T-helper 17 cell (primary cell): ENCODE measurements at regions not wholly inside any gene's neighbourhood (a gene's known extent, or its start where the extent isn't known, plus 50 kb on each side); places are given as distances from the start of the nearest gene placed in this dataset.

Experiments used
- ATAC-seq: fragments of 150-1000 bp; cut with Tn5 transposase; 2 replicates; pipeline ENCODE4 v1.10.0; 2021; ENCODE audit warnings: mild to moderate bottlenecking, moderate library complexity
- DNase-seq, 3 donors: peaks; one replicate each; pipeline versions ENCODE4 v3.0.0 to v3.0.0-alpha.2; 2020 to 2021
- H3K9me3 ChIP-seq: one replicate; pipeline ENCODE4 v1.7.0; 2013; ENCODE audit warnings: low read length, mild to moderate bottlenecking; ENCODE audit not compliant: control insufficient read depth, poor library complexity, severe bottlenecking
- H3K27ac Mint-ChIP-seq: one replicate; pipeline ENCODE4 v1.8.0; 2022; ENCODE audit warnings: mild to moderate bottlenecking, moderate library complexity, mixed read lengths
- H3K27me3 Mint-ChIP-seq: one replicate; pipeline ENCODE4 v1.8.0; 2022; ENCODE audit warnings: mixed read lengths
- H3K36me3 Mint-ChIP-seq: one replicate; pipeline ENCODE4 v1.8.0; 2022; ENCODE audit warnings: low read depth, mixed read lengths
- H3K4me1 Mint-ChIP-seq: one replicate; pipeline ENCODE4 v1.8.0; 2022; ENCODE audit warnings: mild to moderate bottlenecking, mixed read lengths
- H3K4me3 Mint-ChIP-seq: one replicate; pipeline ENCODE4 v1.8.0; 2022; ENCODE audit warnings: mild to moderate bottlenecking, moderate library complexity, mixed read lengths

DNA sequence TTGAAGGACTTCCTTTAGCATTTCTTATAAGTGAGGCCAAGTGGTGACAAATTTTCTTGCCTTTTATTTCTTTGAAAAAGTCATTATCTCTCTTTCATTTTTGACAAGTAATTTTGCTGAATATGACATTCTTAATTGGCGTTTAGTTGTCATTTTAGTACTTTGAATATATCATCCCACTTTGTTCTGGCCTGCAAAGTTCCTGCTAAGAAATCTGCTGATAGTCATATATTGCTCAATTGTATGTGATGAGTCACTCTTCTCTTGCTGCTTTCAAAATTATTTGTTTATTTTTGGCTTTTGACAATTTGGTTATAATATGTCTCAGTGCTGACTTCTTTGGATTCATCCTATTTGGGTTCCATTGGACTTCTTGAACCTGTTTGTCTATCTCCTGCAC is 312.6 kb downstream of the DUSP10 start:
- H3K9me3 ChIP-seq, result no peaks in the 10 kb centered on the region
- Mint-ChIP-seq H3K4me1 (no peaks in the 10 kb centered on the region), H3K27me3 (peaks cover 21% of the 10 kb centered on the region), H3K36me3 (no peaks in the 10 kb centered on the region), H3K4me3 (no peak overlapping the region), H3K27ac (no peak overlapping the region)
- DNase-seq, result no peak
- ATAC-seq, result no peak

DNA sequence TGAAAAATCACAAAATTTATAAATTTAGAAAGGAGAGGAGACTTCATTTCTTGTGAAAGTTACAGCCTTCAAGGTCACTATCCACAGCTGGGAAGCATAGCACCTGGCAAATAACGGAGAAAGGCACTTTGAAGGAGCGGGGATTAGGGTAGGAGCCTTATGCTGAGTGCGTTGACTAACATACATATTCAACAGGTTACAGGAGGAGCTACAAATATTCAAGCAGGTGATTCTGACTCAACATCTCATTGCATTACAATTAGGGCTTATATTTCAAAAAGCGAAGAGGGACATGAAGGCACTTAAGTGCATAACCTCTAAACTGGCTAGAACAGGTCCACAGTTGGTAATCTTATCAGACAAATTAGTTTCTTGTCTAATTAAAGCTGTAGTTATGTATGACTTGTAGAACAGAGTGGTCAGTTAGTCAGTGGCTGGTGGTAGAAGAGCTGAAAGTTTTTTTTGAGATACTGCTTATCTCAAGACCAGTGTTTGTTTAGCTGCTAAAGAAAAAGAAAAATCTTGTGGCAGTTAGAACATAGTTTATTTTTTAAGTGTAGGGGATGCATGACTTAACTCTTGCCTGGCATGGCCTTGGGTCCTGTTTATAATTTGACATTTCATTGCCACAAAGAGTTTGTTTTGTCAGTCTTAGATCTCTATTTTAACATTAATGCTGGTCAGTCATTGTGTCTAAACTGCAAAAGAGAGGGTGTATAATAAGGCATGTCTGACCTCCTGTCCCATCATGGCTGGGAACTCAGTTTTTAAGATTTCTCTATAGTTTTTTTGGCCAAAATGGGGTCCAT is 311.5 kb downstream of the DUSP10 start:
- H3K9me3 ChIP-seq, result no peaks in the 10 kb centered on the region
- Mint-ChIP-seq H3K27ac (no peak overlapping the region), H3K4me3 (no peak overlapping the region), H3K36me3 (no peaks in the 10 kb centered on the region), H3K4me1 (no peaks in the 10 kb centered on the region), H3K27me3 (peaks cover 21% of the 10 kb centered on the region)
- ATAC-seq (no peak), DNase-seq (no peak)

DNA sequence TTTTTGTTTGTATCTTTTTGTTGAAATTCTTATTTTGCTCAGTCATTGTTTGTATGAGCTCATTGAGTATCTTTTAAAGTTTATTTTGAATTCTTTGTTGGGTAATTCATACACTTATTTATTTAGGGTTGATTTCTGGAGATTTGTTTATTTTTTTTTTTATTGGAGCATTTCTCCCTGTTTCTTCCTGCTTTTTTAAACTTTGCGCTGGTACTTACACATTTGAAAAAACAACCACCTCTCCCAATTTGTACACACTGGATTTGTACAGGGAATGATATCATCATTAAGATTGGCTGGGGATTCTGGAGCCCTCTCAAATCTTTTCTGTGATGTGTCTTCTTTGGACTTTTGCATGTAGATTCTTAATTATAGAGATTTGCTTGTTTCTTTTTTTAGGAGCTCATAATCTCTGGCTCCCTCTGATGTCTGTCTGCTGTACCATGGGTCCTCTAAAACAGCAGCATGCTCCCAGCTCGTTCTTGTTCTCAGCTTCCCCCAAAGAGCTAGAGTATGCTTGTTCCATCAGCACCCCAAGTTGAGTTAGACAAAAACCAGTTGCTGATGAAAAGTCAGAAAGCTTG is 310.7 kb downstream of the DUSP10 start:
- Mint-ChIP-seq H3K27me3 (peaks cover 21% of the 10 kb centered on the region), H3K4me1 (no peaks in the 10 kb centered on the region), H3K27ac (no peak overlapping the region), H3K36me3 (no peaks in the 10 kb centered on the region), H3K4me3 (no peak overlapping the region)
- DNase-seq, result no peak
- H3K9me3 ChIP-seq, result no peaks in the 10 kb centered on the region
- no peak for ATAC-seq

DNA sequence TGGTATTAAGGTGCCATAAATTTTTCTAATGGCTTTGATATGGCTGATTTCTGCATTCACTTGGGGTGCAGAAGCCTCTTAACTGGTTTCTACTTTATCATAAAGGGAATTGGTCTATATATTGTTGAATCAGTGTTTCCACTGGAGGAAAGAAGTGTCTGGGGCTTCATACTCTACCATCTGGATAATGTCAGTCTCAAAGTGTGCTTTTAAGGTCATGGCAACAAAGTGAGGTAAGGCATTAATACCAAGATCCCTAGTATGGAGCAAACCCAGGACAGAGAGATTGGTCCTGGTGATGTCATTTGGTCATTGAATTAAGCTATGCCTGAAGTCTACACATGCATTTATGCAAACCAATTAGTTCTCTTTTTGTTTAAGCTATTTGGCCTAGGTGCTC is 309.9 kb downstream of the DUSP10 start:
- no peak for DNase-seq
- Mint-ChIP-seq H3K4me1 (no peaks in the 10 kb centered on the region), H3K27me3 (peaks cover 21% of the 10 kb centered on the region), H3K27ac (no peak overlapping the region), H3K36me3 (no peaks in the 10 kb centered on the region), H3K4me3 (no peak overlapping the region)
- H3K9me3 ChIP-seq, result no peaks in the 10 kb centered on the region
- ATAC-seq, result no peak

DNA sequence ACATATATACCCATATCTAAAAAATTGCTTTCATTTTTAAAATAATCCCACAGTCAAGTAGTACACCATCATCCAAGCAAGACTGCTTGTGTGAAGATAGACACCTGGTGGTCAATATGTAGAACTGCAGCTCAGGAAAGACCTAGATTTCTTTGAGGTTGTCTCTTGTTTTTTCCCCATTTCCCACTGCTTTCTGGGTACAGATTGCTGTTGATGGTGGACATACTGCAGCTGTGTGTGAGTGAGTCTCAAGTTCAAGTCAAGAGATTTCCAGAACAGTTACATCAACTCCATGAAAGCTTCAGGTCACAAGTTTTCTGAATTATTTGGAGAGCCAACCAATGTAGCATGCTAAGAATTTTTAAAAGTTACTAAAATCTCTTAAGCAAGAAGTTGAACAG is 306.4 kb downstream of the DUSP10 start:
- Mint-ChIP-seq H3K27me3 (peaks cover 14% of the 10 kb centered on the region), H3K4me3 (no peak overlapping the region), H3K27ac (no peak overlapping the region), H3K36me3 (no peaks in the 10 kb centered on the region), H3K4me1 (peaks cover 7% of the 10 kb centered on the region)
- ATAC-seq, result peak; percentile 50
- no peaks in the 10 kb centered on the region for H3K9me3 ChIP-seq
- no peak for DNase-seq

DNA sequence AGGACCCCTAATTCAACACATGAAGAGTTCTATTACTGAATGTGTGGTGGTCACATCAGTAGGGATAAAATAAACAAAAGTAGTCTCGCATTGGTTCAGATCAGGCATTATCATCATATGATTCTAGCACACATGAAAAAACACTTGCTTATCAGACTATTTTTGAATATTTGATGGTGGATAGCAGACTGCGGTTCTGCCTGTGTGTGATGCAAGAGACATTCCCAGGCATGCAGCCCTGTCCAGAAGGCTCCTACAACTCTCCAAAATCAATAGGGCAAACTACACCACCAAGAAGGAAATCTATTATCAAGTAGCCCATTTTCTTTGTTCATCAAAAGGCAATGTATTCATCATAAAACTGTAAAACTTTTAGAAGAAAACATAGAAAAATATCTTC is 304.7 kb downstream of the DUSP10 start:
- peak overlapping the region; percentile 19 for H3K27ac Mint-ChIP-seq

DNA sequence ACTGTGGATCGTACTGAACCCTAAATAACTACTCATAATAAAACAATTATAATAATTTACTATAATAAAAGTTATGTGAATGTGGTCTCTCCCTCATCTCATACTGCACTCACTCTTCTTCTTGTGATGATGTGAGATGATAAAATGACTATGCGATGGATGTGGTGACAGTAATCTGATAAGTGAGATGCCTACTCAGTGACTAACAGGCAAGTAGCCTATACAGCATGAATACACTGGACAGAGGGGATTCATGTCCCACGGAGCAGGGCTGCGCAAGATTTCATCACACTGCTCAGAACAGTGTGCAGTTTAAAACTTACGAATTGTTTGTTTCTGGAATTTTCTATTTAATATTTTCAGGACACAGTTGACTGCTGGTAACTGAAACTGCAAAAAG is 304.0 kb downstream of the DUSP10 start:
- no peaks in the 10 kb centered on the region for H3K9me3 ChIP-seq
- ATAC-seq (no peak), DNase-seq (no peak)
- H3K4me1 Mint-ChIP-seq, result peaks cover 7% of the 10 kb centered on the region
- peak overlapping the region; percentile 91 for H3K27ac Mint-ChIP-seq
- H3K36me3 Mint-ChIP-seq, result no peaks in the 10 kb centered on the region
- peaks cover 14% of the 10 kb centered on the region for H3K27me3 Mint-ChIP-seq
- H3K4me3 Mint-ChIP-seq, result no peak overlapping the region

More for the DNA sequence above, 304.7 kb downstream of the DUSP10 start:
- Mint-ChIP-seq H3K4me1 (peaks cover 7% of the 10 kb centered on the region), H3K4me3 (no peak overlapping the region), H3K27me3 (peaks cover 10% of the 10 kb centered on the region), H3K36me3 (no peaks in the 10 kb centered on the region)
- ATAC-seq (no peak), DNase-seq (no peak)
- no peaks in the 10 kb centered on the region for H3K9me3 ChIP-seq

DNA sequence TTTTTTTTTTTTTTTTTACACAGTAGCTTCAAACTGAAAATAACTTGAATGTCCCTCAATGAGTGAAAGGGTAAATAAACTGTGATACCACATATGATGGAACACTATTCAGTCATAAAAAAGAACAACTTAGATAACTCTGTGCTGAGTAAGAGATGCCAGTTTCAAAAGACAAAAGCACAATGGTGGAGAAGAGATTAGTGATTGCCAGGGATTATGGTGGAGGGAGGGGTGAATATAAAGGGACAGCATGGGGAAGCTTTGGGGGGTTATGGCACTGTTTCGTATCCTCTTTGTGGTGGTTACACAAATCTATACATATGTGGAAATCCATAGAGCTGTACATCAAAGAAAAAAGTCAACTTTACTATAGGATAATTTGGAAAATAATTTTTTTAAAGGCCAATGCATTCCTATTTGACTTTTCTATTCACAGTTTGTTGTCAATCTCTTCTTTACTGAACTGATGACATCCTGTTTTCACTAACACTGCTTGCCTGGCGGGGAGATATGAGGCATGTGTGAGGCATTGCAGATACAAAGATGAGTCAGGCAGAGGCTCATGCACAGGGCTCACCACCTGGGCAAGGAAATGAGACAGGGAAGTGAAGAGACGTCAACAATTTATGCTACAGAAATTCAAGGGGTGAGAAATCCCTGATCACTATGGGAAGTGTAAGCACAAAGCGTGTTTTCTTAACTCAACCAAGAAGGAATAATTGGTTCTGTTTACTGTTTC is 302.7 kb downstream of the DUSP10 start:
- Mint-ChIP-seq H3K27ac (peak overlapping the region; percentile 91), H3K36me3 (no peaks in the 10 kb centered on the region), H3K4me3 (peak overlapping the region; percentile 21), H3K27me3 (peaks cover 17% of the 10 kb centered on the region), H3K4me1 (peaks cover 7% of the 10 kb centered on the region)
- DNase-seq, result peak in 2 of 3 donors; percentile 7 to 37
- H3K9me3 ChIP-seq, result no peaks in the 10 kb centered on the region
- ATAC-seq, result peak; percentile 83

DNA sequence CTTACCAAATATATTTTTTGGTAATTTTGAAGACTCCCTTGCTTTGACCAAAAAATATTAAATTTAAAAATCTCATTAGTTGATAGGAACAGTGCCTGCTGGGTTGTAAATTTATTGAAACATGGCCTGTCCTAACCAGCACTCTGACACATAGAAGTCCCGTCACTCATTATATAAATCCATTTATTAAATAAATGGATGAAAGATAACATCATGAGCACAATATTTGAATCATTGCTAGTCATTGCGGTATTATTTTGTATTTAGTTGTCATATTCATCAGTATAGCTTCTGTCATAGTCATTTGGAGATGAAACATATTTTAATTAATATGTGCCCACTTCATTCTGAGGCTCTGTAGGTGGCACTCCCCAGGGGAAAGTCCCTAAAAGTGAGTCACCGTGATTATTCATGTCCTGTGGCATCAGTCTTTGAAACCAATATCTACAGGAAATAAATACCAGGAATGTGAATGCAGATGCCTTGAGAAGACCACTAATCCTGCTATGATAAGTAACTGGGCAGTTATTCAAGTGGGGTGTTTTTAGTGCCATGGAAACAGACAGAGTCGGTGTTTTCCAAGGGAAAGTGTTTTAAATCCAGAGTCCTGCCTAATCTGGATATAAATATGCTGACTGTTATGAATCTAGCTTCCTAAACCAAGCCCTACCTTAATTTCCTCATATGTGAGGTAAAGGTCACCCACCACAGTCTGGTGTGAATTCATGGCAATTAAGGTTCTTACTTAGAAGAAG is 302.0 kb downstream of the DUSP10 start:
- Mint-ChIP-seq H3K4me3 (no peak overlapping the region), H3K36me3 (no peaks in the 10 kb centered on the region), H3K4me1 (peaks cover 7% of the 10 kb centered on the region), H3K27me3 (peaks cover 21% of the 10 kb centered on the region), H3K27ac (peak overlapping the region; percentile 91)
- peak; percentile 84 for ATAC-seq
- no peaks in the 10 kb centered on the region for H3K9me3 ChIP-seq
- peak in 1 of 3 donors; percentile 12 for DNase-seq

DNA sequence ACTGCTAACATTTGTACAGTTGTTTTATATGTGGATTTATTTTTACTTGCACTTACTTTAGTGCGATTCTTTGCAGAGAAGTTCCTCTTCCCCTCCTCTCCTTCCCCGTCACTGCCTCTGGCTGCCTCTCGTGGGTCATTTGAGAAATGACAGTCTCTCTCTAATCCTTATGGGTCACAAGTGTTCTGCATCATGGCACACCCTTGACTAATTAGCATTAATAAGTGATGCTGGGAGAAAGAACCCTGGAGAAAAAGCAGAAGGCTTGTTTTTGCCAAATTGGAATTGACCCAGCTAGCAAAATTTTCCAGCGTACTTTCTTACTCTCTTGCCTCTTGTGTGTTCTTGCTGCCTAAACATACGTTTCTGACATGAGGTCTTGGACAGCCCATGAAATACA is 301.2 kb downstream of the DUSP10 start:
- Mint-ChIP-seq H3K27ac (peak overlapping the region; percentile 91), H3K4me1 (peaks cover 7% of the 10 kb centered on the region), H3K4me3 (no peak overlapping the region), H3K27me3 (peaks cover 21% of the 10 kb centered on the region), H3K36me3 (no peaks in the 10 kb centered on the region)
- no peak for DNase-seq
- no peak for ATAC-seq
- H3K9me3 ChIP-seq, result no peaks in the 10 kb centered on the region

DNA sequence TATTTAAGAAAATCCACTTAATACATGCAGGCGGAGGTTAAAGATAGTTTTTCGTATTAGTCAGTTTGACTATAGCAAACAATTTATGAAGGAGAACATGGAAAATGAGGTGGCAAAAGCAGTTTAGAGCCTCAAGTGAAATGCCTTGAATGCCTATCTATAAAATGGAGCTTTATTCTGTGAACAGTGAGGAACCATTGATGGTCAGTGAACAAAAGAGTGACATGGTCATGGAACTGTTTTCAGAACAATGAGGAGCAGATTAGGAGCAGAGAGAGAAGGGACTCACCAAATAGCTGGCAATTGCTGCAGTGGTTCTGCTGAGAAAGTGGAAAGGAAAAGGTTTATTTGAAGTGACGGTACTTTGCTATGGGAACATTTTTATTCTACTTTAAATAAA is 299.8 kb downstream of the DUSP10 start:
- DNase-seq (no peak), ATAC-seq (no peak)
- peaks cover 7% of the 10 kb centered on the region for H3K4me1 Mint-ChIP-seq
- no peaks in the 10 kb centered on the region for H3K9me3 ChIP-seq
- no peaks in the 10 kb centered on the region for H3K36me3 Mint-ChIP-seq
- no peak overlapping the region for H3K27ac Mint-ChIP-seq
- H3K4me3 Mint-ChIP-seq, result no peak overlapping the region
- H3K27me3 Mint-ChIP-seq, result peaks cover 35% of the 10 kb centered on the region

DNA sequence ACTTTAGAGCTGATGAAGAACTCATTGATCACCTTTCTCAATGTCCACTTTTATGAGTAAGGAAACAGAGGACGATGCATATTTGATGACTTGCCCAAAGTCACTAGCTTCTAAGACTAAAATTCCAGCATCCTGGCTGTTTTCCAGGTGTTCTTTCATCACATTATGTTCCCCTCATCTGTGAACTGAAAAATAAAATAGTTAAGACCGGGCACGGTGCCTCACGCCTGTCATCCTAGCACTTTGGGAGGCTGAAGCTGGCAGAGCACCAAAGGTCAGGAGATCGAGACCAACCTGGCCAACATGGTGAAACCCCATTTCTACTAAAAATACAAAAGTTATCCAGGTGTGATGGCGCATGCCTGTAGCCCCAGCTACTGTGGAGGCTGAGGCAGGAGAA is 297.5 kb downstream of the DUSP10 start:
- DNase-seq, result no peak
- Mint-ChIP-seq H3K4me1 (peaks cover 2% of the 10 kb centered on the region), H3K4me3 (no peak overlapping the region), H3K27ac (no peak overlapping the region), H3K27me3 (peaks cover 40% of the 10 kb centered on the region), H3K36me3 (no peaks in the 10 kb centered on the region)
- no peak for ATAC-seq
- no peaks in the 10 kb centered on the region for H3K9me3 ChIP-seq

DNA sequence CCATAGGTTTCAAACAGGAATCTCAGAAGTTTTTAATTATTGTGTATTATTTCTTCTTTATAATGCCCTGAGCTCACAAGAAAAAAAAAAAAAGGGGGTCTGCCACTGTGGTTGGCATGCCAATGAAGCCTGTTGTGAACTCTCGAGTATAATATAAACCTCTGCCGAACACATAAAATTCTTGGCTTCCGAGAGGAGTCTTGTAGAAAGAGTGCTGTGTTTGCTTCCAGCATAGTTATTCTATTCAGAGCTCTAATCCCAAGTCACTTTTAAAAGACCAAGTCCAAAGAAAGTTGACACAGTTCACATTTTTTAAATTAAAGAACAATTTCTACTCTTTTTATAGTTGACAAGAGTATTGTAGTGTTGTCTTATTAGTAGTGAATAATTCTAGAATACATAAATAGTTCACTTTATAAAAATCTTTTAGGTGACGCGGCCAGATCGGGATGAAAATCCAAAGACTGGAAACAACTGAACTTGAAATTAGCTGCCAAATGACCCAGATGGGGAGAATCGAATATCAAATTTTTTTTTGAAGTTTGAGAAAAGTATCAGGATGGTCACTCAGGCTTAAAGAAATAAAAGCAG is 293.2 kb downstream of the DUSP10 start:
- DNase-seq (no peak), ATAC-seq (no peak)
- Mint-ChIP-seq H3K4me1 (no peaks in the 10 kb centered on the region), H3K27ac (no peak overlapping the region), H3K27me3 (peaks cover 26% of the 10 kb centered on the region), H3K4me3 (no peak overlapping the region), H3K36me3 (no peaks in the 10 kb centered on the region)
- H3K9me3 ChIP-seq, result no peaks in the 10 kb centered on the region
